ENCODE measurements at regions not wholly inside any gene's neighbourhood (a gene's known extent, or its start where the extent isn't known, plus 50 kb on each side); places are given as distances from the start of the nearest gene placed in this dataset.
"Not testable (repeated sequence)": the region's sequence is repeated elsewhere in the genome, so short reads cannot be mapped to it uniquely, and the experiment has no call there.

DNA sequence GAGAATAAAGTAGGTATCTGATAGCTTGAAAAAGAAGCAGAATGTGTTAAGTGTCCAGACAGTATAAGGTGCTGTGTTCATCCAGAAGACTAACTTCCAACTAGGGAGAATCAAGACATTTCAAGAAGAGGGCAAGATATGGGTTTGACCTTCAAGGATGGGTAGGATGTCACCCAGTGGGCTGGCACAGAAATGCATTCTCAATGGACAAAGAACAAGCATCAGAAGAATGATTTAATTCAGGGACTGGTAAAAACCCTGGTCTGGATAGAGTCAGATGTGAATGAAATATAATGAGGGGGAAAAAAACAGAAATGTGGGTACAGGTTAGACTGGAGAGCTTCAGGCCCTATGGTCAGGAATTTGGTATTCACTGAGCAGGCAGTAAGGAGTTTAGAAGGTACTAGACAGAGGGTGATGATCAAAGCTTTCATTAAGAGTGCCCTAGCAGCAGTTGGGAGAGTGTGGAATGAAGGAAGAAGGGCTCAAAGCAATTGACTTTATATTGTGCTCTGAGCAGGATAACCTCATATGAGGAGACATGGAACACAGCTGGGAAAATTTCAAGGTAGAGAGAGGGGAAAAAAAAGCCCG is 180.7 kb upstream of the ANK3 start:
- DNase-seq (ENCODE audit: low read depth in 2 of 2) = no peak

DNA sequence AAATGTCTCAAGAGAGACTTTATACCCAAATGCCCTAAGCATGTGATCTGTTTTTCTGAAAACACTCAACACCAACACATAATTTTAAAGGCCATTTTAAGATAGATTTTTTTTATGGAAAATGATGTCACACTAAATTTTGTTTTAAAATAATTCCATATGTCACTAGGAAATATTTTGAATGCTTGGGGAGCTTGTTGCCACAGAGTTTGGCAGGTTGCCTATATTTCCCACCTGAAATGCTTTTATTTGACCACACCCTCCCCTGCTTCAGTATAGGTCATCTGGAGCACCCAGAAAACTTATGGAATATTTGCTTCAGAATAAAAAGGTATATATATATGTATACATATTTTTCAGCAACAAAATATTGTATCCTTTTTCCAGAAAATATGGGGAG is 180.0 kb upstream of the ANK3 start:
- DNase-seq (ENCODE audit: low read depth in 2 of 2) = no peak

DNA sequence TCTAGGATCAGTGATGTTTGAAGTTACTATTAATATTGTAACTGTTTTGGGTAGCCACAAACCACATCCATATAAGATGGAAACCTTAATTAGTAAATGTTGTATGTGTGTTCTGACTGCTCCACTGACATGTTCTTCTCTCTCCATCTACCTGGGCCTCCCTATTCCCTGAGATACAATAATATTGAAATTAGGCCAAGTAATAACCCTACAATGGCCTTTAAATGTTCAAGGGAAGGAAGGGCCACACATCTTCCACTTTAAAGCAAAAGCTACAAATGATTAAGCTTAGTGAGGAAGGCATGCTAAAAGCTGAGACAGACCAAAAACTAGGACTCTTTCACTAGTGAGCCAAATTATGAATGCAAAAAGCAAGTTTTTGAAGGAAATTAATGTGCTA is 176.4 kb upstream of the ANK3 start:
- DNase-seq (ENCODE audit: low read depth in 2 of 2) = no peak

DNA sequence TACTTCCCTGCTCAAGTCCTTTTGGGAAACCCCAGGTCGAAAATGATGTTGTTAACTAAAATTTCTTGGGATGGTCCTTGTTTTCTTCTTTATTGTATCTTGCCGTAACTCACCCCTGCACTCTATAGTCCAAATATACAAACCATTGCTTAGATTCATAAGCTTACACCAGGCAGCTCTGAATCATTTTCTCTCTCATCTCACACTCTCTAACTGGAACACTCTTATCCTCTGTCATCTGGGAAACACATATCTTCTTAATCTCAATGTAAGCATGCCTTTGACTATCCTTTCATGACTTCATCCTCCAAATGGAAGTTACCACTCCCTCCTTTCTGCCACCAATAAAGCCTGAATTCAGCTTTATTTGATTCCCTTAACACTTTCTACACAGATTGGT is 175.8 kb upstream of the ANK3 start:
- no peak for DNase-seq (ENCODE audit: low read depth in 2 of 2)

DNA sequence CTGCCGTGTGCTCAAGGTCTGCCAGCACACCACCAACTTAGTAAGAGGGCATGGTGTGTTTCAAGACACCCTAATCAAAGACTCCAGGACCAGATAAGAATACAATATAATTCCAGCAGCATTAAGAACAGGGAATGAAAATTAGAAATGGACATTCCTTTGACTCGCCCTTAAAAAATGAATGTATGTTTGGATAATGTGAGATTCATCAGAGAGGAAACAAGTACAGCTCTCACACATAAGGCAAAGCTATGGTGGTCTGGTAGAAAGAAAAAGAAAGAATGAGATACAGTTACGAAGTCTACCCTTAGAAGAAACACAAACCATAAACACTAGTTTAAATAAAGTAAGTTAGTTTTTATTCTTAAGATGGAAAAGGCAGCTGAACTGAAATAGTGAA is 174.8 kb upstream of the ANK3 start:
- no peak for DNase-seq (ENCODE audit: low read depth in 2 of 2)

DNA sequence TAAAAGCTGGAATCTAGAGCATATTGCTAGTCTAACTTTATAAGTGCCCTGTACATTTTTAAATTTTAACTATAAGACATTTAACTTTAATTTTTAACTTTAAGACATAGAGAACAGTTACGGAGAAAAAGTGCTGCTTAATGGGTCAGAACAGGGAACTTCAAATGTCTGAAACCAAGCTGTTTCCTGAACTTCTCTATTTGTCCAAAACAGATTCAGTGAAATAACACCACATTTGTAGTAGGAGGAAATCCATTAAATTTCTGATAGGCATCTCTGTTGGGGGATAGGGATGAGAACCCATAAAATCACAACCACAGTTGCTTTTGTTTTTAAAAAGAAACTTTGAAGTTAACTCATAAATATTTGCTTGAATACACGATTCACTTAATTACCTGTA is 170.8 kb upstream of the ANK3 start:
- no peak for DNase-seq (ENCODE audit: low read depth in 2 of 2)

DNA sequence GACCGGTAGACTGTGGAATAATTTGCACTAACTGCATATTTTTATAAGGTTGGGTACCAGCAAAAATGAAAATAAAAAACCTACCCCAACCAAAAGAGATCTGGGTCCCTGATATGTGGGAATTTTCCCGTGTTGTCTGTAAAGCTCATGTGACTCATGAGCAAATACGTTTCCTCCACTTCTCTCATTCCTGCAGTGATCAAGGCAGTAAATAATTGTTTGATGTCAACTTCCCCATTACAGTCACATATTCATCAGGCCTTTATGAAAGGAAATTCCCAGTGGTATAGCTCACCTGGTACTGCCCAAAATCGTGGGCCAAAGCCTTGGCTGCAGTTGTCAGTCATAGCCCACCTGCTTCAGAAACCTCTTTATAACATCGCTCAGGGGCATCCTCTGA is 166.0 kb upstream of the ANK3 start:
- no peak for DNase-seq (ENCODE audit: low read depth in 2 of 2)

DNA sequence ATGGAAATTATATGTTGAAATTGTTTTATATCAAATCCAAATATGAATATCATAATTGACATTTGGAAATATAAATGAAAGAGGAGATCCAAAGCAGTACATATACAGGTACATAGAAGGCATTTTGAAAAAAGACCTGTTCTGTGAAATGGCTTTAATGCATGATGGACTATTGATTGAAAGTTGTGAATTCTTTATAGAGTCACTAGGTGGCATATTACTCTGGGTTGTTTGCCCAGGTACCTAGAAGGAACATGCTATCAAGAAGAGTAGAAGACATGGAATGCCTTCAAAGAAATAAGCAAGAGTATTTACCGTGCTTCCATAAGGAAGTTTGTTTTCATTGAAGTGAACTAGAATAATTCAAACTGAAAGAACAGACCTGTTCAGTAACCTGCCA is 160.0 kb upstream of the ANK3 start:
- DNase-seq (ENCODE audit: low read depth in 2 of 2) = peak; percentile 24 to 28

DNA sequence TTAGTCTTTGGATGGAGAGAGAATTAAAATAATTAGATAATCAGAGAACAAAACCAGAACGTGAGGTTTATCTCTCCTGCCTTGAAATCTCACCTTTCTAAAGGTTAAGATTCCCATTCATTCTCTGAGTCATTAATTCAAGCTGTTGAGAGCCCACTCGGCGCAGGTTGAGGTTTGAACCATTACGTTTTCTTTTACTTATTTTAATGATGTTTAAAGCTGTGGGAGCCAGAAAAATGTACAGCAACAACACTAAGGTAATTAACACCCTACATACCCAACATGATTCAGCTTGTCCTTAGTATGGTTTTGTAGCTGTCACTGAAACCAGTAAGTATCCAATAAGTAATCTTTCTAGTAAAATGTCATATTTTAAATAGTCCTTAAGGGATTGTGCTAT is 153.0 kb upstream of the ANK3 start:
- DNase-seq (ENCODE audit: low read depth in 2 of 2) = no peak

DNA sequence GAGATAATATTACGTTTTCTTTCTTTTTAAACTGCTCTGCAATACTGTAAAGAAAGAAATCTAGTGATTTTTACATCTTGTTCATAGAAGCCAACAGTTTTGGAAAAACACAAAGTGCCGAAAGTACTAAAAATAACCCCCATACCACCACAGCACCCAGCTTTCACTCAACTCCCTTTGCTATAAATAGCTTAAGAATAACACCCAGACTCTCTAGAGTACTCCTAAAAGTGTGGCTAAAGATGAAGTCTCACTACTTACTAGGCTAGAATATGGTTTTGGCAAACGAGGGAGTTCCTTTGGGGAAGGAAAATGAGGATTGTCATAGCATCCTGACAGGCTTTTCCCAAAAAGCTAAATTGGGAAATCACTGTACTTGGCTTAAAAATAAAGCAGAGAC is 151.8 kb upstream of the ANK3 start:
- no peak for DNase-seq (ENCODE audit: low read depth in 2 of 2)

DNA sequence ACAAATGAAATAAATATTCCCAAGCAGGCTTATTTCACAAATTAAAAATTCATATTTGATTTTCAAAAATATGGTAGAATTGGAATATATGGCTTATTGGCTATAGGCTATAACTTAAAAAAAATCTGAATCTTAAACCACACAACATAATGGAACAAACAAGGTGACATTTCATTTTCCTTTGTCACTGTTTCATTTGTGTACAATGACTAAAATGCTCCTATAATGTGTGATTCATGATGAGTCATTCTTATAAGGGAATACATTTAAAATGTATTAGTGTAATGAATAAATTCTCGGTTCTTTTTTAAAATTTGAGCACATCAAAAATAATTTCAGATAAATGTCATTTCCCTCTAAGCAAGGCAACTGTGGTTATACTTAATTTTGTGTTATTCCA is 148.0 kb upstream of the ANK3 start:
- no peak for DNase-seq (ENCODE audit: low read depth in 2 of 2)

DNA sequence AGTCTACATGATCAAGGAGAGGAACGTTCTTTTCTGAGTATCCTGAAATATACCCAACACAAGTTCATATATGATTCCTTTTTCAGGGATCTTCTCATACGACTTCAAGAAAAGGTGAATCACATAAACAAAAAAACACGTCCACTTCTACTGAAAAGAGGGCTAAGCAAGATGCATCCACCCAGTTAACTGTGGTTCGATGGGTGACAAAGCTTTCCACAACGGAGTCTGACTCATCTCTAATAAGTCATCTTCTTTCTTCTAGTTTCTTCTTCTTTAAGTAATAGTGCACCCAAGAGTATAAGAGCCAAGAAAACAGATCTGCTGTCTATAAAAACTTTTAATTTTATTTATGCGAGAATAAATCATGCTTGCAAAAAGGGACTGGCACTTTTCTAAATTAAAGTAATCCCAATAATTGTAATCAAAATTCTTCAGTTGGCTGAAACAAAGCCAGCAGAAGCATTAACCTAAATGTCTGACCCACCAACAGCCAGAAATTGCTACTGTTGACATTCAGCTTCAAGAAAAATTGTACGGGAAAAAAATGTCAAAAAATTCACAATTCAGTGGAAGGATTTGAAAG is 146.9 kb upstream of the ANK3 start:
- DNase-seq (ENCODE audit: low read depth in 2 of 2) = no peak

DNA sequence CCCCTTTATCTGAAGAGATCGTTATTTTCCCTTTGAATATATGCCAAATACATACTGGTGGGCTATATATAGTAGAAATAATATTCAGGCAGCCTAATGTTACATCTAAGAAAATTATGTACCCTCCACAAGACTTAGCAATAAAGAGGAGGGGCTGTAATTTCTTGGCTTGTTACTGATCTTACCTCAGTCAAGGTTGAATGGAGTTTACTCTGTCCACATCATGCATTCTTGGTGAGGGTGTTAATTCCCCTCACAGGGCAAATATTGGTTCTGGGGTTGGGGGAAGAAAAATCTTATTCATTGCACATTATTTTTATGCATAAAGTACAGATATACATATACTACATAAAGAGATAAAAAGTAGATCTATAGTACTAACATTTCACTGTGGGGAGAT is 145.8 kb upstream of the ANK3 start:
- DNase-seq (ENCODE audit: low read depth in 2 of 2) = no peak

DNA sequence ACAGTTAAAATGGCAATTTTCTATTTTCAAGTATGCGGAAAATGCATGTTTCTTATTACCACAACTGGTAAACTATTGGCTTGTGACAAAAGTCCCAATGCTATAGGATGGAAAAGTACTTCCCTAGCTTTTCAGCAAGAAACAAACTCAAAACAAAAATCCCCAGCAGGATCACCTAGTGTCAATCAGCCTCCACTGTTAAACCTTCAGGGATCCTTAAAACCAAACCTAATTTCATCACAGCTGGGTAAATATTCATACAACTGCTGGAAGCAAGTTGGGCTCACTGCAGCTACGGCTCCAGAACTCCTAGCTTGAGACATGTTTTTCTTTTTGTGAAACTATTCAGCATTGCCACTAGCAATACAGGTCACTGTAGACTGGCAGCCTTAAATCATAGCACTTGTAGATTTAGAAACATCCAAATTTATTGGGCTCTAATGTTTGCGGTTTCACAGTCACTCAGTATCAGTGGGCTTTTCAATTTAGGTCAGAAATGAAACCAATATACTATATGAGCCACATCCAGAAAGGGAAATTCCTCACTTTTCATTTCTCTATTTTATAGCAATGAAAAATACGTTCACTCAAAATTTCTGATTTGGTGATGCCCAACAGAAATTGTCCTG is 145.2 kb upstream of the ANK3 start:
- DNase-seq (ENCODE audit: low read depth in 2 of 2) = no peak

DNA sequence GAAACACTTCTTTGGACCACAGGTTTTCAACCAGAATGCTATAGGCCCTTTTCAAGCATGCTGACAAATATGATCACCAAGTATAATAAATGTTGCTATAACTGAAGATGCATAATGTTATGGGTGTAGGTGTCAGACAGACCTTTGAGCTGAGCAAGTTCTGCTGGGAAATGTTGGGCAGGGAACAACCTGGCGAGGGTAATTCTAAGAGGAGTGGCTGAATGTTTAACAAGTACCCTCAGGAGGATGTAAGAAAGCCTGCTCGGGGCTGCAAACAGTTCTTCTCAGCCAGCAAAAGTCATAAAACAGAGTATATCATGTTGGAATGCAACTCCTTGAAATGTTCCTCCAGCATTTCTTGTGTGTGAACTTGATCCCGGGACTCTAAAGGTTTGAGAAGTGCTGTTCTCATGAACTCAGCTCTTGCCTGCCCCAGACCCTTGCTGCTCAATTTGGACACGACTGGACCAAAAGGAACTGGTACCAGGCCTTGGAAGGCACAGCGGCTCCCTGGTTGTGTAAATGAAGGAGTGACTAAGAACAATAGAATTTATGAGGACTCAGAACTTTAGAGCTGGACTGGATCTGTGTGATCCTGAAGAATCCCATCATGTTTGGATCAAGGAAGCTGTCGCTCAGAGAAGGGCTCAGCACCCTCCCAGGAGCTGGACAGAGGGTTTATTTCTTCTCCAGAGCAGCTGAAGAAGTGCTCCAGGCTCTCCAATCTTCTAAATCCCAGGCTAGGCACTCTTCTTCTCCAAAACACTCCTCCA is 143.2 kb upstream of the ANK3 start:
- no peak for DNase-seq (ENCODE audit: low read depth in 2 of 2)

DNA sequence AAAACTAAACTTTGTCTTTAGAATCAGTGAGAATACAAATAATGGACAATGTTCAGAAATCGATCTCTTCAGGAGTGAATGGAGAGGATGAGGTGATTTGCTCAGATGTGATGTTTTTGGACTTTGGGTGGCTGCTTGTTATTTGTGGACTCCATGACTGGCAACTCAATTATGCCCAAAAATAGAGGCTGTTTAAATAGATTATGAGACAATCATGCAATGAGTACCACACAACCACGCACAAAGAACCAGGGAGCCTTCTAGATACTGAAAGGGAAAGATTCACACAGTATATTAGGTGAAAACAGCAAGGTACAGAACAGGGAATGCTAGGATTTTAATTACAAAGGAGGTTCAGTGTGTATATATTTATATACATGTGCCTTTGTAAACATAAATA is 141.3 kb upstream of the ANK3 start:
- no peak for DNase-seq (ENCODE audit: low read depth in 2 of 2)

DNA sequence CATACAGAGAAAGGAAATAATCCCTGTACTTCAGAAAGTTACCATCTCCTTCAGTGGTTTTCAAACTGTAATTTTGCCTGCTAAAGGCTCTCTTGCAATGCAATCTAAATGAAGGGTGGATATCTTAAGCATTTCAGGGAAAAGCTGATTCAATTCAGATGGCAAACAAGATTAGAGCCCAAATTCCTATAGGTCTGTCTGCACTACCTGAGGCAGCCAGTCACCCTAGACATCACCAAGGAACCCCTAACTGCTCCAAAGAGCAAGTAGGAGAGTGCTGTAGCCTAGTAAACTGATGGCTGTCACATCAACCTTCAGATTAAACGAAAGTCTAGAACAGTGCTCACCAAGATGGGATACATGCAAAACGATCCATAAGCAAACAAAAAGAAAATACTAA is 138.0 kb upstream of the ANK3 start:
- no peak for DNase-seq (ENCODE audit: low read depth in 2 of 2)

DNA sequence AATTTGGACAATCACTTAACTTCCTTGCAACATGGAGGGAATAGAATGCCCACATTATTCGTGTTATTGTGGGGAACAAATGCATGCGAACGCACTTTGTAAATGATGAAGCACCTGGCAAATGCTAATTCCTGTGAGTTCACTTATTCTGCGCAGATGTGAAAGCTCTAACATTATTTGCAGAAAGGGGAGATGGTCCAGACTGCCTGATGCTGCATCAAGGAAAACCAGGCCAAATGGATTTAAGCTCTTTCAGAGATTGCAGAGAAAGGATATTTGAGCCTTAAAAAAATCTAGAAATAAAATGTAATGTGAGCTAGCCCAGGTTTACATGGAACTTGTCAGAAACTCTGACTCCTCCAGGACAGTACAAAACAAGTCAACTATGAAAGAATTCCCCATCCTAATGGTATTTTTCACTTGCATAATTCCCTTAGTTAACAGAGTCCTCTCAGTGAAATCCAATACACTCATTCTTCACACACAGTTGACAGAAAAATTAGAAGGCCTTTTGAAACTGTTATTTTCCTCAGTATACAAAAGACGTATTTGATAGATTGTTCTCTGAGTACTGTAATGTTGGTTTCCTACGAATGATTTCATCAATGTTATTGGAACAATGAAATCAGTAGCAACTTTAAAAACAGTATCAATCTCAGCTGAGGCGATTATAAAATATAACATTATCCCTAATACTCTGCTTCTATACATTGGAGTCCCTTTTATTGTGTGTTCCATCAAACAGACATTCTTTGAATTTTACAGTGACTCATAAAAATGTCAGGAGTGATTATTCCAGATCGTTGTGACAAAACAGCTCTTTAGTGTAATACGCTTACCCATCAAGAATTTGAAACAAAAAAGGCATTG is 136.3 kb upstream of the ANK3 start:
- DNase-seq (ENCODE audit: low read depth in 2 of 2) = no peak

DNA sequence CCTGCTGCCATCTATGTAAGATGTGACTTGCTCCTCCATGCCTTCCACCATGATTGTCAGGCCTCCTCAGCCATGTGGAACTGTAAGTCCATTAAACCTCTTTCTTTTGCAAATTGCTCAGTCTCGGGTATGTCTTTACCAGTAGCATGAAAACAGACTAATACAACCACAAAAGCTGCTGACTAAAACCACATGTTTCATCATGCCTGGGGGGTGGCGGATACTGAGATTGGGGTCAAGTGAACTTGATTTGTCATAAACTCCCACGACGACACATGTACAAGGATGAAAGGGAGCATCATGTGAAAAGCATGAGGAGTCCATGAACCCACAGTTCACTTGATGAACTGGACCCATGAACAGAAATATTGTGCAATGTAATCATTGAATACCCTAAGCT is 134.9 kb upstream of the ANK3 start:
- no peak for DNase-seq (ENCODE audit: low read depth in 2 of 2)

DNA sequence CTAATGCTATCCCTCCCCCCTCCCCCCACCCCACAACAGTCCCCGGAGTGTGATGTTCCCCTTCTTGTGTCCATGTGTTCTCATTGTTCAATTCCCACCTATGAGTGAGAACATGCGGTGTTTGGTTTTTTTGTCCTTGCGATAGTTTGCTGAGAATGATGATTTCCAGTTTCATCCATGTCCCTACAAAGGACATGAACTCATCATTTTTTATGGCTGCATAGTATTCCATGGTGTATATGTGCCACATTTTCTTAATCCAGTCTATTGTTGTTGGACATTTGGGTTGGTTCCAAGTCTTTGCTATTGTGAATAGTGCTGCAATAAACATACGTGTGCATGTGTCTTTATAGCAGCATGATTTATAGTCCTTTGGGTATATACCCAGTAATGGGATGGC is 133.7 kb upstream of the ANK3 start:
- not testable (repeated sequence) for DNase-seq (ENCODE audit: low read depth in 2 of 2)

DNA sequence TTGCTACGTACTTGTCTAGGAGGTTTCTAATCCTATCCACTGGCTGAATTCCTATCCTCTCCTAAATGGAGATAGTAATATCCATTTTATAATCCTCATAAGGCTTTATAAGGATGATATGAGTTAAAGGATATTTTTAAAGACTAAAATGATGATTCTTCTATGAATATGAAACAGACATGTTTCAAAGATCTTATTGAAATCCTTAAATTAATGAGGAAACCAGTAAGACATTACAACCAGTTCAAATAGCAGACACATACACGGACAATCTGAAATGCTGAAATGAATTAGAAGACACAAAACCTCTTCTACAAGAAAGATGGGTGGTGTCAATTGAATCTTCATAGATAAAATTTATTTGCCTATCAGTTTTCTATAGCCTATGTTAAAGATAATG is 132.9 kb upstream of the ANK3 start:
- no peak for DNase-seq (ENCODE audit: low read depth in 2 of 2)

DNA sequence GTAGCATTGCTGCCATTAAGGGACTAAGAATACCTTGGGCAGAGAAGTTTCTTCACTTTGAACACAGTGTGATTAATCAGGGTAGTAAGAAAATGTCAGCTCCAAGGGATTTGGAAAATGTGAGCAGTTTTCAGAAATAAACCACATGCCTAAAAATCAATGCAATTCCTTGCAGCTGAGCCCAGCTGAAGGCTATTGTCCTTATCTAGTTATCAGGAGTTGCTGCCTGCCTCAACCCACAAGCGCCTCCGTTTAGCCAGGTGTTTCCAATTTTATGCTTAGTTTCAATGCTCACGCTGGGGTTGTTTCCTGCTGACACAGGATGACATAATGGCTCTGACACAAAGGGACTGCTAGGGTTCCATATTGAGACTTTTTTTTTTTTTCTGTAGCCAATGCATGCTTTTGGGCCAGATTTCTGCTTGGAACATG is 132.3 kb upstream of the ANK3 start:
- DNase-seq (ENCODE audit: low read depth in 2 of 2) = peak in 1 of 2 donors; percentile 19
